Glomerular visceral epithelial cell (primary cell): ENCODE measurements at regions not wholly inside any gene's neighbourhood (a gene's known extent, or its start where the extent isn't known, plus 50 kb on each side); places are given as distances from the start of the nearest gene placed in this dataset.

ENCODE experiments used
- DNase-seq: peaks from one replicate; pipeline ENCODE4 v3.0.0-alpha.2; 2016; ENCODE audit errors: extremely low spot score

DNA sequence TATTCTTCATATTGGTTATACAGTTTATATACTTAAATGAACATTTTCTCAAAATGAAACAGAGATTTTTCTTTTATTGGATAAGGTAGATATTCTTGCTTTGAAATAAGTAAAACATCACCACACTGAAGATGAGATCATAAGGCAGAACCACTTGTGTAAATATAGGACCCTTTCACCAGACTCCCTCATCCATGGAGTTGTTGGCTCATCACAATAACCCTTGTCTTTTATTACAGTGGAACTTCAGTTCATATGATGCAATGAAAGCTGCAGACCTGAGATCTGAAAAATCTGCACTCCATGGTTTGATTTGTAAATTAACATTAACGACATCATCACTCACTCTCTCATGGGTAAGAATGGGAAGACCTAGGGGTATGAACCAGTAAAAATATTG, 51.9 kb upstream of the DBX2 start:
- DNase-seq, result no peak

DNA sequence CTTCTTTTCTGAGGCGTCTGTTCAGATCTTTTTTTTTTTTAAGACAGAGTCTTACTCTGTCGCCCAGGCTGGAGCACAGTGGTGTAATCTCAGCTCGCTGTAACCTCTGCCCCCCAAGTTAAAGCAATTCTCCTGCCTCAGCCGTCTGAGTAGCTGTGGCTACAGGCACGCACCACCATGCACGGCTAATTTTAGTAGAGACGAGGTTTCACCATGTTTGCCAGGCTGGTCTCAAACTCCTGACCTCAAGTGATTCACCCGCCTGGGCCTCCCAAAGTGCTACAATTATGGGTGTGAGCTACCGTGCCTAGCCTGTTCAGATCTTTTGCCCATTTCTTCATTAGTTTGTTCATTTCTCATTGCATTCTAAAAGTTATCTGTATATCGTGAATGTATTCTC, 55.1 kb upstream of the DBX2 start:
- no peak for DNase-seq

- DNase-seq, result no peak
Observed at GRCh38 chr12:45112306-45112705, 61.4 kb upstream of the DBX2 start.

DNA sequence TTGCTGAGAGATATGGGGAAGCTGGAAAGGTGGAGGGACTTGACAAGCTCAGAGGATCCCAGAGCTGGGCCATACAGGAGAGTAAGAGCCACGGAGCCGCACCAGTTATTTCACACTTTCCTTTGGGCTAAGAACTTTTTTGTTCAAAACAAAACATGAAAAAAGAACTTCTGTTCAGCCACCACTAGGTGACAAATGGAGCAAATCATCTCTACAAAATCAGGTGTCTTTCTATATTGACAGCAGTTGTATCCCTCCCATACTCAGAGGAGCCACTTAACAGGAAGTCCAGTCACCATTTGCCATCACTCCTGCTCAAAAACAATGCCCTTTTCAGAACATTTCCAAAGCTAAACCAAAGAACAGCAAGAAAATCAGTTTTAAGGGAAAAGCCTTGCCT, 70.3 kb upstream of the DBX2 start:
- no peak for DNase-seq

- no peak for DNase-seq
Observed at GRCh38 chr12:45122768-45123380, 72.0 kb upstream of the DBX2 start.

GRCh38 chr12:45124485-45125155, 73.7 kb upstream of the DBX2 start:
- no peak for DNase-seq

DNA sequence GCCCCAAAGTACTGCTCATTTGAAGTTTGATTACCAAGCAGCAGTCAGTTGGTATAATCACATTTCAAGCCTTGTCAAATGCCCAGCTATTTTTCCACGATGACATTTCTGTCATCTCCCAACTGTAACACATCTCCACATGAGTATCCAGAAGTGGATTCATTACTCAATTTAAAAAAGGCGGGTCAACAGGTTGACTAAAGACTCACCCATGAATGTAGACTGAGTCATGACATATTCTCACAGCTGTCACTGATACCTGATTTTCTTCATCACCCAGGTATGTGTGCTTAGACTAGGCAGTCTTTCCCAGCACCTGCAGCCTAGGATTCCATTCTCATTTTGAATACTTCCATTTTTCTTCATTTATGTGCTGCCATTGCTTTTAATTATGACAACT, 75.1 kb upstream of the DBX2 start:
- no peak for DNase-seq

- no peak for DNase-seq
Observed at GRCh38 chr12:45128637-45129036, 77.7 kb upstream of the DBX2 start.

- peak; percentile 53 for DNase-seq
Observed at GRCh38 chr12:45130881-45131281, 80.0 kb upstream of the DBX2 start.

DNA sequence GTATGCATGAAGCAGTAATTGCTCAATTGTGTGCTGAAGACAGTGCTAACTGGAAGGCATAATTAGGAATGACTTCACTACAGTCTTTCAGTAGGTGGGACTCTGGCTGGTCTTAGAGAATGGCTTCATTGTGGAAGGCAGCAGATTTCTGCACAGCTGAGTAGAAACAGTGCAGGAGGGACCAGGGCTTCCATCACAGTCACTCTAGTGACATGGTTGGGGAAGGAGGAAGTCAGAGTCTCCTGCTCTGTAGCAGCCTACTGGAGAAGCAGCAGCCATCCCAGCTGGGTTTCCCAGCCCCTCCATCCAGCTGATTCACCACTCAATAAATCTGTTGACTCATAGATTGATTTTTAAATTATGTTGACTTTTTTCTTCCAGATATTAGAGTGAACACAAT, 80.6 kb upstream of the DBX2 start:
- DNase-seq, result no peak

DNA sequence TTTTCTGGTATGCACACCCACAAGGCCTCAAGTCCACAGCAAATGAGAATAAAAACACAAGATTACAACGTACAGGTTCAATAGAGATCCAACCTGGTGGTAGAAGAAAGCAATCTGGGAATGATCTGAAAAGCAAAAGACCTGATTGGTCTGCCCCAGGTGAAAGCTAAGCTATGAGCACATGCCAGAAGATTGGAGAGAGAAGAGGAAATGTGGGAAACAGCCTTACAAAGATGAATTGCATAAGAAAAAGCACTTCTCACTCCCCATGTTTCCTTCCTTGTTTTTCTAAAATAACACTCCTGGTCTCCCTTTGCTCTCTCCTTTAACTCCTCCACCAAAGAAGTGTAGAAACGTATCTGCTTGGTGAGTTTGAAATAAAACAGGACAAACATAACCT, 77.3 kb upstream of the ANO6 start:
- DNase-seq, result no peak

- DNase-seq, result no peak
Observed at GRCh38 chr12:45148006-45148405, 67.9 kb upstream of the ANO6 start.

GRCh38 chr12:45148619-45149018, 67.3 kb upstream of the ANO6 start:
- no peak for DNase-seq

- DNase-seq, result no peak
Observed at GRCh38 chr12:45165284-45165683, 50.6 kb upstream of the ANO6 start.

GRCh38 chr12:45166056-45166455, 49.8 kb upstream of the ANO6 start:
- DNase-seq, result no peak
